NCI-H1092 (cell line): ENCODE measurements at regions not wholly inside any gene's neighbourhood (a gene's known extent, or its start where the extent isn't known, plus 50 kb on each side); places are given as distances from the start of the nearest gene placed in this dataset.
"Not testable (repeated sequence)": the region's sequence is repeated elsewhere in the genome, so short reads cannot be mapped to it uniquely, and the experiment has no call there.

ENCODE experiments used
- DNase-seq: peaks from one replicate; lab custom pipeline; 2025; lab: John Stamatoyannopoulos, UW

- no peak for DNase-seq
Observed at GRCh38 chr13:74726206-74726605, 592.0 kb upstream of the KLF12 start.

- not testable (repeated sequence) for DNase-seq
Observed at GRCh38 chr13:74718232-74718842, 584.1 kb upstream of the KLF12 start.

DNA sequence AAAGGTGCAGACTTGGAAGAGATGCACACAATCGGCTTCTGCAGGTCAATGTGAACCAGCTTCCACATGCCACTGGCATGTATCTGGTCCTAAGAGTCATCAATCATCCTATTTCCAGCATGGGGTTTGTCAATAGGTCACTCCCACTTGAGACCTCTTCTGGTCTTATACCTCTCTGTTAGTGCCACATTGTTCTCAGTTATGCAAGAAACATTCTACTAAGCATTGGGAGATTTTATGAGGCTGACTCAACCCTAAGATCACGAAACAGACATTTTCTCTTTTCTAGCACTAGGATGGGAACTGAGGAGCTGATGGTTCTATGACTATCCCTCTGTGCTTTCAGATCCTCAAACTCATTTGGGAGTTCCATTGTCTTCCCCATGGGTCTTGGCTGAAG, 581.5 kb upstream of the KLF12 start:
- no peak for DNase-seq

GRCh38 chr13:74710006-74710405, 575.8 kb upstream of the KLF12 start:
- no peak for DNase-seq

DNA sequence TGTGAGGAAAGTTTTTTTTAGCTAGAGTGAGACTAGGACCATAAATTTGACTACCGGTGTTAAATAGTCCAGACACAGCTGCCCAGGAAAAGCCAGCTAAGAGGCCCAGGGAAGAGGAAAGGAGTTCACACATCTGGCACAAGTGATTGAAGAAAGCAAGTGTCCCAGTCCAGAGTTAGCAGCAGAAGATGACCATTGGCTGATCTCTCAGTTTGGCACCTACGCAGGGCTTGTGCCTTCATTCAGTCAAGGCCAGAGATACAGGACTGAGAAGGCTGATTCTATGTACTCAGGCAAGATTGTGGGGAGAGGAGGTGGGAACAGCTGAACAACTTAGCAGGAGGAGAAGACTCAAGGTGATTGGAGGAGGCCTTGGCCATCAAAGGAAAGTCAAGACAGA, 575.0 kb upstream of the KLF12 start:
- no peak for DNase-seq

- no peak for DNase-seq
Observed at GRCh38 chr13:74708629-74709028, 574.4 kb upstream of the KLF12 start.

GRCh38 chr13:74707291-74707690, 573.1 kb upstream of the KLF12 start:
- DNase-seq = no peak

DNA sequence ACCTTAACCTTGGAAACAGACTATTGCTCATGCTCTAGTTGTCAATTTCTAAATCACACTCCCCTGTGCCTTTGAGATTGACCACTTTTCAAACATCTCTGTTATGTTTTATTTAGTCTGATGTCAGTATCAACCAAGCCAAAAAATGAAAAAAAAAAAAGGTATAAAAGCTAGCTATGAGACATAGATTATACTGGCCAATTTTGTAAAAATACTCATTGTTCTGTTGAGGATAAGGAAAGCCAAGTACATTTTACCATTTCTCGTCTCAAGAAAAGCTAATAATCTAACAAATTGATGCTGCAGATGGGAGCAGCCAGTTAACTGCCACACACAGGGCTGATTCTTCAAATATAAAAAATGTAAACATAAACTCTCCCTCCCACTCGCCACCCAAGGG, 572.6 kb upstream of the KLF12 start:
- DNase-seq = no peak

DNA sequence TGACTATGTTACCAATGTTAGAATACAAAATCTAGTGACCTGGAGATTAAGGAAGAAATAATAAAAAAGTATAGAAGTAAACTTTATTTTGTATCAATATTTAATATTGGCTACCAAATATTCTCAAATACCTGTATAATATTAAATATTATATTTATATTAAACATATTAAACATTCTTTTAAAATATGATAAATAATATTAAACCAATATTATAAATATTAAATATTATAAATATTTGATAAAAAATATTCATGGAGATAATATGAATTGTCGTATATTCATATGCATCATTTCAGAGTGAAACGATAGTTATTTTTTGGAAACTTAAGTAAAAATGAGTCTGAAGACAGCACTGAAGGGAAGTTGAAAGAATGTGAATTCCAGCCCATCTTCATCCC, 571.2 kb upstream of the KLF12 start:
- no peak for DNase-seq

DNA sequence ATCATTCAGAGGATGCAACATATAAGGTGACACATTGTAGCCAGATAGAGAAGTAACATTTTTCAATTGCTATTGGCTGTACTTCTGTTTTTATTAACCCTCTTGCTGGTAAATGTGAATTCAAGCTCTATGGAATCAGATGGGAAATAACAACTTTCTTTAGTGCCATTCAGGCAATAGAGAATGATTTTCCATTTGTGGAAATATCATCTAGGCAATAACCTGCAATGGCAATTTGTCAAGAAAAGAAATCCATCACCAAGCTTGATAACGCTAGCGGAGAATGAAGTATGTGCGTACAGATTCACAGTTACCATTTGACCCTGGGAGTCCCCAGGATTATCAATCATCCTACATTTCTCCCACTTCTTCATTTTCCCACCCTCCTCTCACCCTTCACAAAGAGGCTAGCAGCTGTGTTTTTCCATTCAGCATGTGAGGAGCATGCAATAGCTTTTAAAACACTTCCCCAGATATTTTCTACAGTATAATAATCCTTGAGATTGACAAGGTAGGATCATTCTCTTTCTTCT, 569.7 kb upstream of the KLF12 start:
- no peak for DNase-seq

DNA sequence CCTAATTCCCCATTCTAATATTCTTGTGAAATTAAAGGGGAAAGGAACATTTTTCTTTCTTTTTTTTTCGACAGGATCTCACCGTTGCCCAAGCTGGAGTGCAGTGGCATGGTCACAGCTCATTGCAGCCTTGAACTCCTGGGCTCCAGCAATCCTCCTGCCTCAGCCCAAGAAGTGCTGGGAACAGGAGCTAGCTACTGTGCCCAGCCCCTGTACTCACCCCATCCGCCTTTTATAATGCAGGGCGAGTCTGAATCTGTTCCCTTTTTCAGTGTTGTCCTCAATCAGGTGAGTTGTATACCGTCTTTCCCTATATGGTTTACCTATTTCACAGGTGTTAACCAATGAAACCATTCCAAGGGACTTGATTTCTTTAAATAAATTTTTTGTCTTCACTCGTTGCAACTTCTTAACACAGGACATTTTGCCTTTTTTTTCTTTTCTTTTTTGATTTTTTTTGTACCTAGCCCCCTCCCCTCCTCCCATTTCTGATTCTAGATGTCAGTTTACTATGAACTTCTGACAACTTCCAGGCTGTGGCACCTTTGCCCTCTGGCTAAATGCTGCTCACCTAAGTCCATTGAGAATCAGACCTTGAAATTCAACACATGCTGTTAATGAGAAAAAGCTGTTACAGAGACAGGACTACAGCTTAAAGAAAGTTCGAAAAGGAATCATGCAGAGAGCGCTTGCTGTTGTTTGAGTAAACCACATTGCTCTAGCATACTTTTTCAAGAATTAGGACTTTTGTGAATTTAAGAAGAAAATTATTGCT, 562.1 kb upstream of the KLF12 start:
- DNase-seq = no peak

DNA sequence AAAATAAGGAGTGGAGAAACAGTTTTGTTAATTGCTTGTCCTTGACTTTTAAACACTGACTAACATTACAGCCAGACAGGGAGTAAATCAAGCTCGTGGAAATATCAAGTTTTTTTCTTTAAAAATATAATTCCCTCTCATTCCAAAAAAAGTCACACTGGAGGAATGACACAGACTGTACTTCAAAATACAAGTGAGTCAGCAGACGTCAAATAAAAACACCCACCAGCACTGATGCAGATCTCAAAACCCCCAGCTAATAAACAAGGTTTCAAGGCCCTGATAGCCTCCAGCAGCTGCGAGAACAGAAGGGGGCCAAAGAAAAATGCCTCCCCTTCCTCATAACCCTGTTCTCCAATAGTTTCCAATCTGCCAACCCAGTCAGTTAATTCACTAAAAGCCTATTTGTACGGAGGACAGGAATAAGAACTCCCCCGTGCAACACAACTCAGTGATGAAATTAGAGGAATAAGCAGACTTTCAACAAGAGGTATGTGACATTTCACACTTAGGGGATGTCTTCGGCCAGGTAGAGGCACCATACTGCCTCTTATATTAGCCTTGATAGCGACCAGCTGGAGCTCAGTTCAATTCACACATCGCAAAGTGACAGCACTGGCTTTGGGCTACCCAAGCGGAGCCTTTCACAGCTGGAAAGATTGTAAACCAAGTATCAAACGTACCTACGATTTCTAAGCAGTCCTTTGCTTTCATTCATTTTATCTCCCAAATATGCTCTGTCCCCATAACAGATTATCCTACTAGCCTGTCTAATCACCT, 561.0 kb upstream of the KLF12 start:
- no peak for DNase-seq

DNA sequence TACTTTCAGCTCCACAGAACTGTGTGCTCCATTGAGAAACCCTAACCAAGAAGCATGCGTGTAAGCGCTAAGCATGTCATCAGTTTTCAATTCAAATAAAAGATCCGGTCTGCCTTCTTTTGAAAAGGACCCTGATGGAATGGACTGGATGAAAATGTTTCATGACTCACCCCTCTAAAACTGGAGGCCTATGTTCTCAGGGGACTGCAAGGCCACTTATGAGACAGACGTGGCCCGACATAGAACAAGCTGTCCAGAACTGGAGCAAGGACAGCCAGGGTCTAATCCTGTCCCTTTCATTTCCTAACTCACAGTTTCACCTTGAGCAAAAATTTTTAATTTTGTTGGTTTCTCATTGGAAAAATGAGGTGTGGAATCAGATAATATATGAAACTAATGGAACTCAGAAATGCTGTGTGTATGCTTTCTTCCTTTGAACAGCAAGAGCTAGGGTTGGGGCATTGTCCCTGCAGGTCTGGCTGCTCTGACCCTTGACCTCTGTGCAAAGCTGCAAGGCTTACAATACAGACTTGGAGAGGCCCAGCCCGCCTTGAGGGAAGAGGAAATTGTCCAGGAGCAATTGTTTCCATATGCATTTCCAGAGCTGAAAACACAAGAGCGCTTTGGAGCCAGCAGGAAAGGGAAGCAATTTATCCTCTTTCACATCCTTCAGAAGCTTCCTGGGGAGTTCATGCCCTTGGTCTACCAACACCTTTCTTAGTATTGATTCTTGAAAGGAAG, 553.4 kb upstream of the KLF12 start:
- no peak for DNase-seq

- no peak for DNase-seq
Observed at GRCh38 chr13:74683411-74683810, 549.2 kb upstream of the KLF12 start.

DNA sequence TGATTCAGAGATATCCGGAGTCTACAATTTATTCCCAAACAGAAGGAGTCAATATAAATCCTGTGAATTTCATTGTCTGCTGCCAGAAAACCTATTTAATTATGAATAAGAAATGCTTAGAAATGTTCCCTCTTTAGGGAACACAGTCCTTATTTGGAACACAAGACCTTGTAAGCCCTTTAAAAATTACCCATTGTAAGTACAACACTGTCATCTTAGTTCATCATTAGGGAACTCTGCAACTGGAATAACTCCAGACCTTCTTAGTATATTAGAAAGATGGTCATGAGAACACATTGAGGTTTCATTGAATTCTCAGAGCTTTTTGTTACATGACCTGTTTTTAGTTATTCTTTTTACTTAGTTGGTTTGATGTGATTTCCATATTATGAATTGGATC, 548.5 kb upstream of the KLF12 start:
- DNase-seq = no peak

DNA sequence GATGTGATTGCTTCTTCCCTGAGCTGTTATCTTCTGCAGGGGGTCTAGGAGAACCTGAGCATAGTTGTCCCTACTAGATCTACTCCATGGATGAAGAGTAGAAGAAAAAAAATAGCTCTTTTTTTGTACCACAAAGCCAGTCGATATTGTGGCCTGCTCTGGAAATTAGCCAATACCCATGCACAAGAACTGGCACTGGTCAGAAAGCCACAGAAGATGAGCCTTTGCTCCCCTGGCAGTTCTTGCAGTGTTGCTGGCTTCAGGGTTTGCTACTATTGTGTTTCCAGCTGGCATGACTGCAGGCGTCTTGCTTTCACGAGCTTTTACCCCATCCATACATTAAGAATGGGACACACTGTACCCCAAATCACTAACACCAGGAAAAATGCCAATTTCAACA, 547.7 kb upstream of the KLF12 start:
- no peak for DNase-seq

DNA sequence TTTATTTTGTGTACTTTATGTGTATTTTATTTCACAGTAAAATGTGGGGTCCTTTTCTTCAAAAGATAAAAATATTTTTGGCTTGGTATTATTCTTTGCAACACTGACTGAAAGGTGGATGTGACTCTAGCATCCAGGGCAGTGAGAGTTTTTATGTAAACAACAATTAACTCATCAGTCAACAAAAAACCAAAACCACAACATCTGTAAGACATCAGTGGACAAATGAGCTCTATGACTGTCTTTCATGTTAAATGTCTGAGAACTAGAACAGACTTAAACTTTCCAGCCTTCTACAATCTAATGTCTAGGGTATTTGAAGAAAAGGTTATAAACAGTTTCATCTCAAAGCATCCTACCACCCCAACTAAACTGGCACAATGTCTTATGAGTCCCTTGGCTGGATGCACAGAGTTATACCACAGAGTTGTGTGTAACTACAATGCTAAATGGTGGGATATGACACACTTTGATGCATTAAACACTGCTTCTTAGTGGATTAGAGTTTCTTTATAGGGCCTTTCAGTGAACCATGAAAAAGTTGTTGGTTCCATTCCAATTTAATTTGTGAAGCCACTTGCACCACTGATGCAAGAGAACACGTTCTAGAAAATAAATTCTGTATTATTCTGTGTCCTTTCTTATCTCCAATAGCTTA, 544.2 kb upstream of the KLF12 start:
- no peak for DNase-seq

- no peak for DNase-seq
Observed at GRCh38 chr13:74675972-74676371, 541.8 kb upstream of the KLF12 start.

- DNase-seq = no peak
Observed at GRCh38 chr13:74675182-74675581, 541.0 kb upstream of the KLF12 start.

GRCh38 chr13:74674720-74675119, 540.5 kb upstream of the KLF12 start:
- no peak for DNase-seq

DNA sequence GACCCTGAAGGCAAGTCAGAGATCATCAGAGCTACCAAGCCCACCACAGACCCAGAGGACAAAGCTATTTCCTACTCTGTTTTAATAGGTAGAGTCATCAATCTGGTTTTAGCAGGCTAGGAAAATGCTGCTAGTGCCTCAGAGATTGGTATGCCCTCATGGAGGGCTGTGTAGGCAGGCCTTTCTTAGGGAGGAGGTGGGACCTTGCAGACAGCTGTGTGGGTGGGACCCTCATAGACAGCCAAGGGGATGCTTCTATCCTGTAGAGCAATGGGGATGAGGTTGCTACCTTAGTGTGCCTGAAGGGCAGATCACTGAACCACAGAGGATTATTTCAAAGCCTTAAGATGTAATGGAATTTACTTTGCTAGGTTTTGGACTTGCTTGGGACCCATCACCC, 534.9 kb upstream of the KLF12 start:
- no peak for DNase-seq
